CD14-positive monocyte (primary cell): ENCODE measurements at regions not wholly inside any gene's neighbourhood (a gene's known extent, or its start where the extent isn't known, plus 50 kb on each side); places are given as distances from the start of the nearest gene placed in this dataset.

Source experiments
- DNase-seq, 3 donors: peaks; one replicate each; pipeline ENCODE4 v3.0.0-alpha.2; 2011 to 2022
- H2AFZ ChIP-seq: 2 replicates; pipeline ENCODE4 v1.6.0; 2012; ENCODE audit warnings: mild to moderate bottlenecking, low read depth, low read length, inconsistent platforms; ENCODE audit not compliant: insufficient read depth, poor library complexity, severe bottlenecking
- H3K27ac ChIP-seq, 2 donors: 1 replicate in 1 of 2; 2 replicates in 1 of 2; pipeline ENCODE4 v1.5.1; 2012 to 2013; ENCODE audit warnings: low read length in 2 of 2, control low read depth in 1 of 2, inconsistent platforms in 1 of 2, low read depth in 1 of 2, mild to moderate bottlenecking in 1 of 2
- H3K27me3 ChIP-seq, 2 donors: one replicate each; pipeline versions ENCODE4 v1.6.0 to v1.6.1; 2011 to 2013; ENCODE audit warnings: low read length in 2 of 2; ENCODE audit not compliant: control insufficient read depth in 2 of 2, insufficient read depth in 2 of 2
- H3K36me3 ChIP-seq, 2 donors: replicated peaks in 1 of 2; 1 replicate in 1 of 2; 2 replicates in 1 of 2; pipeline versions ENCODE4 v1.5.1 to v1.6.1; 2012 to 2013; ENCODE audit warnings: low read length in 2 of 2, control low read depth in 1 of 2, inconsistent platforms in 1 of 2, mild to moderate bottlenecking in 1 of 2; ENCODE audit not compliant: insufficient read depth in 2 of 2, control insufficient read depth in 1 of 2
- H3K4me1 ChIP-seq, 2 donors: 1 replicate in 1 of 2; 2 replicates in 1 of 2; pipeline versions ENCODE4 v1.5.1 to v1.6.1; 2012 to 2013; ENCODE audit warnings: low read length in 2 of 2, control low read depth in 1 of 2, inconsistent platforms in 1 of 2, mild to moderate bottlenecking in 1 of 2, moderate library complexity in 1 of 2; ENCODE audit not compliant: insufficient read depth in 2 of 2, control insufficient read depth in 1 of 2
- H3K4me2 ChIP-seq: replicated peaks from 2 replicates; pipeline ENCODE3; 2012; ENCODE audit warnings: low read length, moderate library complexity, mild to moderate bottlenecking; ENCODE audit not compliant: poor library complexity, severe bottlenecking; ENCODE audit errors: extremely low read depth
- H3K4me3 ChIP-seq, 3 experiments: fragments of 200-600 bp in 1 of 3; sonication (generic) in 1 of 3; replicated peaks in 1 of 3; 1 replicate in 2 of 3; 2 replicates in 1 of 3; pipeline ENCODE4 v1.5.1; 2011 to 2013; ENCODE audit warnings: low read length in 3 of 3, mild to moderate bottlenecking in 3 of 3, control low read depth in 2 of 3, low read depth in 2 of 3, inconsistent platforms in 1 of 3, moderate library complexity in 1 of 3
- H3K79me2 ChIP-seq: 2 replicates; pipeline ENCODE4 v1.6.0; 2012; ENCODE audit warnings: mild to moderate bottlenecking, control low read depth, inconsistent platforms, low read length, moderate library complexity; ENCODE audit not compliant: insufficient read depth
- H3K9ac ChIP-seq: 2 replicates; pipeline ENCODE4 v1.6.0; 2017; ENCODE audit warnings: low read length, mild to moderate bottlenecking; ENCODE audit not compliant: insufficient read depth, poor library complexity, severe bottlenecking
- H3K9me3 ChIP-seq, 2 donors: replicated peaks in 1 of 2; 1 replicate in 1 of 2; 2 replicates in 1 of 2; pipeline versions ENCODE4 v1.5.1 to v1.6.1; 2012 to 2013; ENCODE audit warnings: low read length in 2 of 2, control low read depth in 1 of 2; ENCODE audit not compliant: control insufficient read depth in 1 of 2, insufficient read depth in 1 of 2
- H4K20me1 ChIP-seq: 2 replicates; pipeline ENCODE4 v1.6.0; 2012; ENCODE audit warnings: mild to moderate bottlenecking, low read length, control low read depth, moderate library complexity; ENCODE audit not compliant: insufficient read depth
- H3K27ac Mint-ChIP-seq, 7 donors: one replicate each; pipeline ENCODE4 v1.8.0; 2020; ENCODE audit warnings: mild to moderate bottlenecking in 7 of 7, mixed read lengths in 7 of 7, moderate library complexity in 6 of 7, inconsistent platforms in 2 of 7
- H3K27me3 Mint-ChIP-seq, 3 donors: one replicate each; pipeline ENCODE4 v1.8.0; 2021 to 2022; ENCODE audit warnings: low read depth in 3 of 3, mild to moderate bottlenecking in 3 of 3, mixed read lengths in 3 of 3, moderate library complexity in 3 of 3, inconsistent platforms in 1 of 3
- H3K36me3 Mint-ChIP-seq, 2 donors: one replicate each; pipeline ENCODE4 v1.8.0; 2020; ENCODE audit warnings: mixed read lengths in 2 of 2, inconsistent platforms in 1 of 2, mild to moderate bottlenecking in 1 of 2
- H3K4me1 Mint-ChIP-seq: one replicate; pipeline ENCODE4 v1.8.0; 2020; ENCODE audit warnings: mild to moderate bottlenecking, mixed read lengths
- H3K4me3 Mint-ChIP-seq, 2 donors: one replicate each; pipeline ENCODE4 v1.8.0; 2020; ENCODE audit warnings: mild to moderate bottlenecking in 2 of 2, mixed read lengths in 2 of 2, moderate library complexity in 1 of 2
- H3K9me3 Mint-ChIP-seq, 7 donors: one replicate each; pipeline ENCODE4 v1.8.0; 2020 to 2022; ENCODE audit warnings: mixed read lengths in 7 of 7, mild to moderate bottlenecking in 6 of 7, moderate library complexity in 6 of 7, inconsistent platforms in 2 of 7
- CTCF ChIP-seq: fragments of 200-600 bp; IDR thresholded peaks from one replicate; pipeline ENCODE4 v1.8.0; 2022; ENCODE audit warnings: antibody characterized with exemption, mild to moderate bottlenecking
- WGBS: methylation state at CpG from one replicate; pipeline ENCODE4 v1.1.5; 2013; ENCODE audit warnings: missing lambda C conversion rate; ENCODE audit not compliant: insufficient coverage; 5-methylcytosine and 5-hydroxymethylcytosine counted together
- intact Hi-C, 2 donors: fragments of 100-400 bp; cut with micrococcal nuclease; formaldehyde crosslinking; loops; one replicate each; pipeline versions ENCODE4 v1.15.0 to v1.15.1; 2023

- 100% methylated on average over 3 of the region's 4 CpGs for WGBS
- intact Hi-C loops = no loop called here
- H3K36me3 Mint-ChIP-seq = no peaks in the 10 kb centered on the region
Measured at GRCh38 chr5:118778941-118779340, 209.4 kb downstream of the DTWD2 start.

GRCh38 chr5:118777189-118777736, 211.1 kb downstream of the DTWD2 start:
- Histone ChIP-seq H3K4me2 (no peak overlapping the region), H3K36me3 (no peaks in the 10 kb centered on the region), H3K9ac (no peak overlapping the region), H3K4me3 (no peak overlapping the region), H2AFZ (no peak overlapping the region), H3K79me2 (no peaks in the 10 kb centered on the region), H3K27ac (no peak overlapping the region), H3K27me3 (no peaks in the 10 kb centered on the region), H3K9me3 (no peaks in the 10 kb centered on the region), H3K4me1 (peaks cover 5 to 9% of the 10 kb centered on the region in 2 donors), H4K20me1 (no peaks in the 10 kb centered on the region)
- Mint-ChIP-seq H3K36me3 (no peaks in the 10 kb centered on the region), H3K9me3 (peaks cover 0 to 5% (median 1%) of the 10 kb centered on the region in 7 donors), H3K4me3 (no peak overlapping the region), H3K27ac (no peak overlapping the region), H3K4me1 (peaks cover 12% of the 10 kb centered on the region), H3K27me3 (peaks cover 0 to 2% (median 1%) of the 10 kb centered on the region in 3 donors)
- no peak for TF ChIP-seq CTCF
- intact Hi-C loops = no loop called here
- DNase-seq = no peak
- 83% methylated on average over 1 of the region's 3 CpGs for WGBS

More at GRCh38 chr5:118778941-118779340, 209.4 kb downstream of the DTWD2 start:
- Mint-ChIP-seq H3K27ac (no peak overlapping the region), H3K9me3 (peaks cover 0 to 8% (median 2%) of the 10 kb centered on the region in 7 donors), H3K4me1 (peaks cover 15% of the 10 kb centered on the region), H3K4me3 (no peak overlapping the region), H3K27me3 (peaks cover 0 to 2% (median 0%) of the 10 kb centered on the region in 3 donors)
- H3K9ac ChIP-seq = no peak overlapping the region
- no peak overlapping the region for H3K4me2 ChIP-seq
- DNase-seq = no peak
- no peaks in the 10 kb centered on the region for H3K36me3 ChIP-seq
- H3K27ac ChIP-seq = no peak overlapping the region
- no peaks in the 10 kb centered on the region for H3K27me3 ChIP-seq
- H4K20me1 ChIP-seq = no peaks in the 10 kb centered on the region
- H3K9me3 ChIP-seq = no peaks in the 10 kb centered on the region
- peaks cover 5 to 10% of the 10 kb centered on the region in 2 donors for H3K4me1 ChIP-seq
- no peak overlapping the region for H2AFZ ChIP-seq
- TF ChIP-seq CTCF = no peak
- no peaks in the 10 kb centered on the region for H3K79me2 ChIP-seq
- H3K4me3 ChIP-seq = no peak overlapping the region
